ENCODE measurements at regions not wholly inside any gene's neighbourhood (a gene's known extent, or its start where the extent isn't known, plus 50 kb on each side); places are given as distances from the start of the nearest gene placed in this dataset.

GRCh38 chr2:151150331-151151320 lies 111.0 kb downstream of the RBM43 start:
- no peak for TF ChIP-seq CTCF (IDR thresholded peaks at IDR 0.05)
- no peak for TF ChIP-seq POLR2AphosphoS5 (IDR thresholded peaks at IDR 0.05; ENCODE audit: low read depth, low read length)
